GM19395 (cell line): ENCODE measurements at regions not wholly inside any gene's neighbourhood (a gene's known extent, or its start where the extent isn't known, plus 50 kb on each side); places are given as distances from the start of the nearest gene placed in this dataset.

Experiments used
- ATAC-seq: cut with Tn5 transposase; IDR thresholded peaks from one replicate; pipeline ENCODE4 v1.9.1; 2021; ENCODE audit warnings: mild to moderate bottlenecking, moderate library complexity; ENCODE audit not compliant: unreplicated experiment

DNA sequence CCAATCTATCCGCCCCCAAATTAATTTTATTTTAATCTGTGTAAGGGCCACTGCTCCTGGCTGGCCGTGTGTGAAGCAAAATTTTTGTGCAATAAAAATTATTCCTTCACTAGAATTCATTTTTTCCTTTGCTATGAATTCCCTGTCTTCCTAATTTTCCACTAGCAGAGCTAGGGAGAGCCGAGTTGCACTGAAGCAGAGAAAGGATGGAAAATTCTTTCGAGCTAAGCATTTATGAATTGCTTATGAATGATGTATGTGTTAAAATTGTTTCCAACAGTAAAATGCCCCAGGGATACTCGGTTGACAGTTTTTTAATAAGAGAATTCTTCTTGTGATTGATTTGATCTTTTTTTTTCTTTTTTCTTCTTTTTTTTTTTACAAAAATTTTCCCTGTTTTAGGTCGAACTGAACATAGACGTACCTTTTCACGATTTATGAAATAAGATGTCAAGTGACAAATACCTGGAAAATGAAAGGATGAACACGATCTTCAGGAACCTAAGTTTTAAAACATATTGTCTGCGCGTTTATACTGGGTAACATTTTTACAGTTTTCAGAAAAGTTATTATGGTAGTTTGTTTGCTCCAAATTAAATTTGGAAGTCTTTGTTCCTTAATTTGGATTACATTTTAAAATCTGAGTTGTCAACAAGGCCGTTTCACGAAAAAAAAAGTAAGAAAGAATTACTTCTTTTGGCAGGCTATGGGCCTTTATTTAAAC, 288.8 kb upstream of the NFE2L3 start:
- no peak for ATAC-seq

DNA sequence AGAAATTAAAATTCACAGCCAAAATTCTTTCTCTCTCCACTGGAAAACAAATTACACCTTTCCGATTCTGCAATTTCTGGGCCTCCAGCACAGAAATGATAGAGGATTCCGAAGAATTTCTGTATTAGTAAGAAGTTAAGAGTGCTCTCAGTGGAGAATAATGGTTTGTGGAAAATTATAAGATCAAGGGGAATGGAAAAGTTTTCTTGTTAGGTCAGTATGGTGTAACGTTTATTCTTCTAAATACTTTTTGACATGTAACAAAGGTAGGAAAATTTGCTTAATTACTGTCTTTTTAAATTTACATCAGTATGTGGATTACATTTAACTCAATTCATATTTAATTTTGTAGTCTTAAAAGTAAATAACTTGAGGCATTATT, 288.3 kb upstream of the NFE2L3 start:
- ATAC-seq = no peak

DNA sequence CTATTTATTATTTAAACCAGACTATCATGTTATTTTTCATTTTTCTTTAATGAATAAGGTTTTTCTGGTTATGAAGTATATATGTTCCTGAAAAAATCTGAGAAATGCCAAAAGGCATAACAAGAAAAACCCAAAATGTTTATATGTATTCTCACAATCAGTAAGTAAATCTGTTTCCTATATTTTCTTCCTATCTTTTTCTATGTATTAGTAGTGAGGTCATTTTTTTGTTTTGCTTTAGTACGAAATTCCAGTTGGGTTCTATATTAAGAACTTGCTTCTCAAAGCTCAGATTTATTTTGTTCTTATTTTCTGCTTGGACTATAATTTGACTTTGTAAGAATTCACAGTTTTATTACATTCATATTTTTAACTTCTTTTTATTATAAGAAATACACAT, 287.5 kb upstream of the NFE2L3 start:
- no peak for ATAC-seq

DNA sequence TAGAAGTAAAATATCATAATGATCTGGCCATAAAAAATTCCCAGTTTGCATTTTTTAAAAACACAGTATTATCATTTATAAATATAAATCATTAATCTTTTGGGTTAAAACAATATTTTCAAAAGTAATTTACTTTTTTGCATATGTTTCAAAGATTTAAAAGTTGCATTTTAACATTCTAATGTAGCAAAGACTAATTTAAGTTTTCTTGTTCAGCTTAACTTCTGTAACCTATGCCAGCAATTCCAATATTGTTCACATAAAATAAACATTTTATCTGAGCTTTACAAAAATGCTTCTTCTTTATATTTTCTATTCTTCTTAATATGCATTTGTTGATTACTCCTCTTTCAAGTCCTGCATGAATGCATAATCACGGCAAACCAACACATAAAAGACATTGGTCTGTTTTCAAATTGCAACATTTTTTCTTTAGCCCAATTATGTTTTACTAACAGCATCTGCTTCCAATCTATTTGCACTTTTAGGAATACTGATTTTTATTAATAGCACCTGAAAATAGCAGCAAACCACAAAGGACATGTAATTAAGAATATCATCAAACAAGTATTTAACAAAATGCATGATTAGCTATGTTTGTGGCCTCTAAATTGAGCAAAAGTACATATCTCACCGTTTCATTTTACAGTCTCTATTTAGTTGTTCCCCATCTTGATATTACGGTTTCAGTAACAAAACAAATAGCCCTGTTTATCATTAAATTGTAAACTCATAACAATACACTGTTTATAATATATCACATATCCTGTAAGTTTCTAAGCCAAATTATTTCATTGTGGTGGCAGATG, 286.9 kb upstream of the NFE2L3 start:
- no peak for ATAC-seq

DNA sequence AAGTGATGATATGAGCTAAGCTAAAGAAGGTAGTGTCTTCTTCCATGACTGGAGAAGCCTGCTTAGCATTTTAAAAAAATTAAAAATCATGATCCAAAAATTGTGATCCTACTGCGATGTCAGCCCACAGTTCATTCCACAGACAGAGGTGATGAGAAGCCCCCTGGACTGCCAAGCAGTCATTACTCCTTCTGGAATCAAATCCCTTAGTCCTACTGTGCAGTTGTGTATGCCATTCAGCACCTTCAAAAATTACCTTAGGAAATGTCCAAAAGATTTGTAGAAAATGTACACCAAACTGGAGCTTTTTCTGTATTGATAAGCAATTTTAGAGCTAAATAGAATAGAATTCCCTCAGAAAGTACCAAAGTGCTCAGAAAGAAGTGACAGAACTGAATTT, 283.5 kb upstream of the NFE2L3 start:
- no peak for ATAC-seq

DNA sequence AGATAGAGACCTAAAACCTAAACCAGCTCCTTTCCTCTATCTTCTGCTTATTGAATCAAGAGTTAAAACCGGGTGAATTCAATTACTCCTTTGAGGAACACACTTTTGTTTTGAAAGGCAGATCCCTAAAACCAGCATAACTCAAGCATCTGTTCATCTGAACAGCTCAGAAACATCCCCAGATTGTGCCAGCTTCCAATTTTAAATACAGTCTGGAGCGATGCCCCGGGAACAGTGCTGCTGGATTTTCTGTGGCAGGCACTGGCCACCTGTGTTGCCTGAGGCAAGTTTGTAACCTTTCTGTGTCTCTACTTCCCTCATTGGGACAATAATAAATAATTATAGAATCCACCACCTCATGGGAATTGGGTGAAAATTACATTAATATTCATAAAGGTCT, 281.4 kb upstream of the NFE2L3 start:
- no peak for ATAC-seq

DNA sequence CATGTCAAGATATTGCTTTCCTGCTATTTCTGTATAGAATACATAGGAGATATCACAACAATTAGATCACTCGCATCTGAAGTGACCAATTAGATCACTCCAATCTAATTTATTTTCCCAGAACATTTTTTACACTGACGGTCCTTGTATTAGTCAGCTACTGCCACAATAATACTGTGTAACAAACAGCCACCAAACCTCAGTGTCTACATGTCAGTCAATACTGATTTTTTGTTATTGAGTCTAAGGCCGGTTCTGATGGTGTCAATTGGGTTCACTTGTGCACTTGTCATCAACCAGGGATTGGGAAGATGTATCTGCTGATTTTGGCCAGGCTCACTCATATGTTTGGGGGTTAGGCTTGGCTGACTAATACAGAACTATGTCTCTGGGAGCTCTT, 275.9 kb upstream of the NFE2L3 start:
- no peak for ATAC-seq

DNA sequence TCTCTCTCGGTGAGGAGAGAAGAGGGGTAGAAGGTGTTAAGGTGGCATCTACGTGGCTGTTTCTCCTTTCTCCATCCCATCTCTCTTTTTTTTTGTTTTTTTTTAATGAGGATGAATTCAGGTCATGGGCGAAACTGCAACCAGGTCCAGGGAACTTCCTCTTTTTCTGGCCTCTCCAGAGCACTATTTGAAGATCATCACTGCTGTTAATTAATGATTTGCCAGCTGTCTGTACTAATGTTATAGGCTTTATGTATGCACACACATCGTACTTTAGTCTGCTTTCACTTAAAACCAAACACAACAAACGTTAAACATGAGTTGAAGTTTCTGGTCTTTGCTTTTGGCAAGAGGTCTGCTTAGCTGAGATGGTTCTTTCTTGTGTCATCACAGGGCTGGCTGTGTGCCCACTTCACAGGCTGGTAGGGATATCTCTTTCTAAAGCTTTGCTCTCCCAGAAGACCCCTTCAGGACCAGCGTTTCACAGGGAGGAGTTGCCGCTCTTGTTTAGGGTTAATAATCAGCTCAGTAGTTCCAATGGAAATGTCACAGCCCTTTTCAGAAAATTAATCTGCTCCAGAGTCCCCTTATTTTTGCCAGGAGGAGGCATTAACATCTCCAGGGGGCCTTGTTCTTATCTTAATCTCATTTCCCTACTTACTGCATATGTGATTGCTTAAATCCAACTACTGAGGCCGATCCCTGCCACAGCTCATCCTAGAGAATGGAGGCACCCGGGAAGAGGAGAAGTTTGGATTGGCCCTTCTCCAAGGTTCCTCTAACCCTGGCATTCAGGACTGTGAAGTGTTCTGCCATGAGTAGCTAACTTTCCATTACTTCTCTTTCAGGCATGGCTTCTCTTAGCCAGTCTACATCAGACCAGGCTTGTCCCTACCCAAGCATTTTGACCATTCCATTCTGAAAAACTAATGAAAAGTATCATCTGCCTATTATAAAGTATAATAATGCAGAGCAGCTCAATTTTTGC, 273.9 kb upstream of the NFE2L3 start:
- peak; percentile 71 for ATAC-seq

DNA sequence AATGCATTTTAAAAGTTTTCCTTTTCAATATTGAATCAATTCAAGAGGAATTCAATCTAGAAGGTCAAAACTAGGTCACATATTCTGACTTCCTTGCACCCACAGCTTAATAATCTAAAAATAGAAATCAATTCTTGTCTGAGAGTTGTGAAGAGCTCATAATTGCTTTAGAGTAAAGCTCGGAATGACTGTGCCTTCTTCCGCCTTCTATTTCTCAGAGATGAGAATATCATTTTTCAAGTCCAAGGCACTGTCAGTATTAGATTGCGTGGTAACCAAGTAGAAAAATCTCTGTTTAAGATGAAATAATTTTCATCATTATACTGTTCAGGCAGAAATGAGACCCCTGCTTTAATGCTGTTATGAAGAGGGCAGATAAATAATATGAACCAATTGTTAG, 272.2 kb upstream of the NFE2L3 start:
- ATAC-seq = no peak

DNA sequence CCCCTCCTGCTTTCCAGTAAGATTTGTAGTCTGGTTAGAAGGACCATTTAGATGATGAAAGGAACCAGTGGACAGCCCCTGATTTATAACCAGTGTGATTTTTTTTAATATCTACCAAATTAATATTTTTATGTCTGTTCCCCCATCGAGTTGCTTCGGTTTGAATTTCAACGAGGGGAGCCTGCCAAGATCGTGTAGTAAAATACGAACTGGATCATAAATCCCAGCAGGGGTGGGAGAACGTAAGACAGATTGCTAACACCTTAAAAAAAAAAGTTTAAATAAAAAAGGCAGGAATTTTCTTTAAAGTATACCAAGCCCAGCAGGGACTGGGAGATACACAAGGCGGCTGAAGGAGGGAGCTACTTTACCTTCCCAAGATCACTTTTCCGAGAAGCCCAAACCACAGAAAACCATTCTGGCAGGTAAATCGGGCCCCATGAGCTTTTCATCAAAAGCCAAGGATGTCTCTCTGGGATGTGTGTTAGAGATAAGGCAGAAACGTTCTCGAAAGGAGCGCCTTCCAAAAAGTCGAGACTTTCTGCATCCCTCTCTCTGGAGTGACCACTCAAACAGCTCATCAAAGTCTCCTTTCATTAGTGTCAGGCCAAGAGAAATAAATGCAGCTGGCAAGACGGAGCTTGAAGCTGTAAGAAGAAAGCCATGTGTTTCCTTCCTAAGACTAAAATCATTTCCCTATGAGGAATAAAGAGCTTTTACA, 270.5 kb upstream of the NFE2L3 start:
- ATAC-seq = no peak

DNA sequence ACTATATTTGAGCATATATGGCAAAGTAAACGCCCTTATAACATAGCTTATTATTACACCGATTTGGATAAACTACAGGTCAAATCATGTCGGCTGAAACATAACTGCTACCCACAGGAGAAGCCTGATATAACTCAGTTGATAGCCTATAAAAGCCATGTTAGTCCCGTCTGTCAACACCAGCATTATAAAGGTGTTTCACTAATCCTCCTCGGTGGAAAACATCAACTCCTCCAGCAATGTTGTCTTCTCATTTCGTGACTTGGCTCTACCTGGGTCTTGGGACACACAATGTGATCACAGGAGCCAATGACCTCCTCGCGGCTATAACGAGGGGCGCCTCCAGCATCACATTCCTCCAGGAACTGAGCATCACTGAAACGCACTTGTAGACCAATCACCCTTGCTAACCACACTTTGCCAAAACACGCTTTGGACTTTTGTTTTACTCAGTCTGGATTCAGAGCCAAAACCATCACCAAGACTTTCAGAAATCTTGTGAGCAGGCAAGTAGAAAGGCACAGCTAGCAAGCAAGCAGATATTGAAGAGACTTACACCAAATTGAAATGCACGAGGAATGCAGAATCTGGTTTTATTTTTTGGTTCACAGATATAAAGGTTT, 269.7 kb upstream of the NFE2L3 start:
- ATAC-seq = no peak

DNA sequence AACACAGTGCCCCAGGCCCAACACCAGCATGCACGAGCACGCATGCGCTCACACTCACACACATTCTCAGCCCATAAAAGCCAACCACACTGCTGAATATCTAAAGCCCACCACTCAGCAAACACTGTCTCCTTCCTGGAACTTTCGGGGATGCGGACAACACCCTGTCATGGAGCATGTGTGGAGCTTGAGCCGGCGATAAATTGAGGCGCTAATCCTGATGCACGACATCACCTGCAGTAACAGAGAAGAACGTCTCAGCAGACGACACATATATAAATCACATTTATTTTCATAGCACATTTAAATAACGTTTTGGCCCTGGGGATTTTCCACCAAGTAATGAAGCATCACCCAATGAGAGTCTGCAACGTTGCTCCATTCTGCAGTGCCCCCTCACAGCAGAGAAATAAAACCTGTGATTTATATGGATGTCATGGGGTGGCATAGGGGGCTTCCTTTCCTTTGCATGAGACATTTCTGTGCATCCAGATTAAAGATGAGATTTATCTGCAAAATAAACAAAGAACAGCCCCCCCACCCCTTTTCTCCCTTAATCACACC, 267.7 kb upstream of the NFE2L3 start:
- ATAC-seq = no peak

DNA sequence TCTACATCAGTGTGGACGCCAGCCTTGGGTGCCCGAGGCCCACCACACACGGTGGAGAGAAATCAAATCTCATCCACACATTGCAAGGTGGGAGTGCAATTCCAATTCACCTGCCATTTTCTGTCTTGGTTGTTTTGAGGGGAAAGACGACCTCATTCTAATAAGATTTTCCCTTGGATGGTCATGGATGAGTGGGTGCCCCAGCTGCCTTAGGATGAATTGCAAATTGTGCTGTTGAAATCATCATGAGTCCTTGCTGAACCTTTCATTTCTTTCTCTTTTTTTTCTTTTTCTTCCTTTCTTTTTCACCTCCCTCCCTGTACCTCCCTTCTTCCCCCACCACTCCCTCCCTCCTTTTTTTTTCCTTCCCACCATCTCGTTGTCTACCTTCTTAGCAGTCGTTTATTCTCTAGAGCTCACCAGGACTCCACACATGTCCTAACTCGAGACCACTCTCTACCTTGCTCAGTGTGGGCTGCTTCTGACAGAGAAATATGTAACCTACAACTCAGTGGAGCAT, 266.9 kb upstream of the NFE2L3 start:
- no peak for ATAC-seq

DNA sequence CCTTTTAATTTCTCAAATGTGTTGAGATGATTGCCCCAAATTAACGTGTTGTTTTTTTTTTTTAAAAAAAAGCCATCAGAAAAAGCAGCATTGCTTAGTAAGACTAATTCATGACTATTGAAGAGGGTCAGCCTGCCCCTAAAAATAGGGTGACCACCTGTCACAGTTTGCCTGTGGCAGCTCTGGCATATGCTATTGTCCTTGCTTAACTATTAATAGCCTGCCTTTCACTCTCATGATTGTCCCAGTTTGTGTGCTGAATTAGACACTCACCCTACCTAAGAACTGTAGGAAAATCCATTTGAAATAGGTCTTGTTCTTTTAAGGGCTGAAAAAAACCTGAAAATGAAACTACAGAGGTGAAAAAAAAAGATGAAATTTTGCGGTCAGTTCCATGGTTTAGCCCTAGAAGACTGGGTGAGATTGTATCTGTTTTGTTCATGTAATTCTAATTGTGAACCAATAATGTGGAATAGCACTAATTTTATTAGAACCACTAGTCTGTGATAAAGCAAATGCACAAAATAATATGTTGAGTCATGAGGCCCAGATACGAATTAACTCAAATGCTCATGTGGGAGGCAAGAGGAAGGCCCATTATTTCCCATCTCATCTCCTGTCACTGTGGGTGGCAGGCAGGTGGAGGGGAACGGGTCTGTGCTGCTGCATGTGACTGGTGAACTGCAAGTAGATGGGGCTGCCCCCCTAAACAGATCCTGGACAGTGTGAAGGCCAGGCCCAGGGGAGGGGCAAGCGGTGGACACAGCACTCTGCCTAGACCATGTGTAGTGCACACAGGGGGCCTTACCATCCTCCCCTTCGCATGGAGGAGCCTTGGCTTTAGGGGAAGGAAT, 265.4 kb upstream of the NFE2L3 start:
- ATAC-seq = no peak

DNA sequence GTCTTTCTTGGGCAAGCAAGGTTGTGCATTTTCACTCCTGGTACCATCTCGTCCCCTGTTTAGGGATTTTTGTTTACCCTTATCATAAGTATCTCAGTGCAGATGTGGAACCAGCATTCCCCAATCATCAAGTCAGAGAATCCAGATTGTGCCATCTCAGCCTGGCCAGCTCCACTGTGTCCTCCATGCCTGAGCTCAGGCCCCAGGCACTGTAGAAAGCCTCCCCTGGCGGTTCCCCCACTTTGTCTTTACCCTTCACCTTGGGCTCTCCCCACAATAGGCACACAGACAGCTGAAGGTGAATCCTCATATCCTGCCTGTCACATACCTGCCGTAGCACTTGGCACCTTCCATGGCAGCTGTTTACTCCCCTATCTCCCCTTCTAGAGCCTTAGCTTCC, 264.7 kb upstream of the NFE2L3 start:
- no peak for ATAC-seq

DNA sequence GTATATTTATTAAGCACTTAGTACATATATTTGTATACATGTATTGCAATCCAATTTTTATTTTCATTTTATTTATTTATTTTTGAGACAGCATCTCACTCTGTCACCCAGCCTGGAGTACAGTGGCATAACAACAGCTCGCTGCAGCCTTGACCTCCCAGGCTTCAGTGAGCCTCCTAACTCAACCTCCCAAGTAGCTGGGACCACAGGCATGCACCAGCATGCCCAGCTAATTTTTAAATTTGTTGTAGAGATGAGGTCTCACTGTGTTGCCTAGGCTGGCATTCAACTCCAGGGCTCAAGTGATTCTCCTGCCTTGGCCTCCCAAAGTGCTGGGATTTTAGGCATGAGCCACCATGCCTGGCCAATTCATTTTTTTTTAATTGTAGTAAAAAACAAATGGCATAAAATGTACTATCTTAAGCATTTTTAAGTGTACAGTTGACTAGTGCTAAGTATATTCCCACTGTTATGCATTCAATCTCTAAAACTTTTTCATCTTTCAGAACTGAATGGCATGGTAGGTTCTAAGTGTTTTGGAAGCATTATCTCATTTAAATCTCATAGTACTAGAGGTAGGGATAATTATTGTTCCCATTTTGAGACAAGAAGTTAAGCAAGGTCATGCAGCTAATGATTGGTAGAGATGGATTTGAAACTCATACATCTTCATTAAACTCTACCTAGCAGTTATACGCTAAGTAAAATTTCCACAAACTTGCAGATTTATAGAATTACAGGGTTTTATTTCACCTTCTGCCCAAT, 264.0 kb upstream of the NFE2L3 start:
- no peak for ATAC-seq

DNA sequence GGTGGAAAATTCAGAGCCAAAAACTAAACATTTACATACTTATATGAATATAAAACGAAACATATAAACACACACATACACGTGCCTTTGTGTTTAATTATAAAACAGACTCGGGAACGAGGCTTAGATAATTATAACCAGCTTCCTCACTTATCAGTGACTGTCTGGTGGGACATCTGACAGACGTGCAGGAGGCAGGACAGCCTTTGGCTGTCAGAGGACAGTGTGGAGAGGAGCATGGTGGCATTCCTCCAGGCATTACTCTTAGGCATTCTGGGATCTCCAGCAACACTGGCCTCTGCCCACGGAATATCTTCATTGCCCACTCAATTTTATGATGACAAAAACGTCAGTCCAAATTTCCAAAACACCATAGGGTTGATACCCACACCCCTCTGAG, 262.2 kb upstream of the NFE2L3 start:
- ATAC-seq = no peak

DNA sequence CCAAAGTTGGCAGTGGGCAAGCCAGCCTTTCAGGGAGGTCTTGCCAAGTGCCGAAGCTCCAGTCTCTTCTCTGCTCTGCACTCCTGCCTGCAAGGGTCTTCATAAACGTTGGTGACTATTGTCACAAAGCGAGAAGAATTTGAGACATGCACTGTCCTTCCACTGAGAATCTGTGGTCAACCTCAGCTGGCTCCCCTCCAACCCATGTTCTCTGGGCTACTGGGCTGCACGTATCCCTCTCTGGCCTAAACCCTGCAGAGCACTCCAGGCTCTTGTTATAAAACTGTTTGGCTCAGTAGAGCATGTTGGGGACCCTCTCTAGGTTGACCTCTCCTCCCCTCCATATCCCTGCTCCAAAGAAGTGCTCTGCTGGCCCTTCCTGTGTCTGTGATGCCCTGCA, 260.4 kb upstream of the NFE2L3 start:
- no peak for ATAC-seq
